ENCODE measurements at regions not wholly inside any gene's neighbourhood (a gene's known extent, or its start where the extent isn't known, plus 50 kb on each side); places are given as distances from the start of the nearest gene placed in this dataset.
A peak's percentile ranks its signal among the peaks of the same experiment; 100 is the strongest.

GRCh38 chr21:22925032-22925431 is 1926.8 kb downstream of the NCAM2 start:
- no CpG with 5 or more reads among the region's 1 CpG for WGBS (ENCODE audit: insufficient coverage)
- Histone ChIP-seq H3K27ac (ENCODE audit: low read length) (no peak overlapping the region), H3K27me3 (ENCODE audit: control insufficient read depth, insufficient read depth, low read length) (no peaks in the 10 kb centered on the region), H3K36me3 (ENCODE audit: control insufficient read depth, insufficient read depth, low read length) (no peaks in the 10 kb centered on the region), H3K4me1 (ENCODE audit: control insufficient read depth, insufficient read depth, low read length) (no peaks in the 10 kb centered on the region), H3K9me3 (replicated peaks; ENCODE audit: control insufficient read depth, low read depth, low read length) (no peaks in the 10 kb centered on the region), H3K4me3 (ENCODE audit: low read length) (no peak overlapping the region)
- DNase-seq: no peak

- no peak overlapping the region for H3K27ac ChIP-seq (ENCODE audit: low read length)
- H3K36me3 ChIP-seq (ENCODE audit: control insufficient read depth, insufficient read depth, low read length): no peaks in the 10 kb centered on the region
- no peaks in the 10 kb centered on the region for H3K4me1 ChIP-seq (ENCODE audit: control insufficient read depth, insufficient read depth, low read length)
- no peaks in the 10 kb centered on the region for H3K9me3 ChIP-seq (replicated peaks; ENCODE audit: control insufficient read depth, low read depth, low read length)
- H3K4me3 ChIP-seq (ENCODE audit: low read length): no peak overlapping the region
- DNase-seq: no peak
- WGBS (ENCODE audit: insufficient coverage): no CpG with 5 or more reads among the region's 2 CpGs
- H3K27me3 ChIP-seq (ENCODE audit: control insufficient read depth, insufficient read depth, low read length): no peaks in the 10 kb centered on the region
Measured at GRCh38 chr21:22927469-22927868, 1929.3 kb downstream of the NCAM2 start.

GRCh38 chr21:22941779-22942490 is 1943.7 kb downstream of the NCAM2 start:
- Histone ChIP-seq H3K27me3 (ENCODE audit: control insufficient read depth, insufficient read depth, low read length) (no peaks in the 10 kb centered on the region), H3K4me1 (ENCODE audit: control insufficient read depth, insufficient read depth, low read length) (no peaks in the 10 kb centered on the region), H3K4me3 (ENCODE audit: low read length) (no peak overlapping the region), H3K9me3 (replicated peaks; ENCODE audit: control insufficient read depth, low read depth, low read length) (no peaks in the 10 kb centered on the region), H3K36me3 (ENCODE audit: control insufficient read depth, insufficient read depth, low read length) (no peaks in the 10 kb centered on the region), H3K27ac (ENCODE audit: low read length) (no peak overlapping the region)
- no CpG with 5 or more reads among the region's 4 CpGs for WGBS (ENCODE audit: insufficient coverage)
- DNase-seq: no peak

- Histone ChIP-seq H3K9me3 (replicated peaks; ENCODE audit: control insufficient read depth, low read depth, low read length) (no peaks in the 10 kb centered on the region), H3K4me3 (ENCODE audit: low read length) (no peak overlapping the region), H3K4me1 (ENCODE audit: control insufficient read depth, insufficient read depth, low read length) (no peaks in the 10 kb centered on the region), H3K36me3 (ENCODE audit: control insufficient read depth, insufficient read depth, low read length) (no peaks in the 10 kb centered on the region), H3K27ac (ENCODE audit: low read length) (no peak overlapping the region), H3K27me3 (ENCODE audit: control insufficient read depth, insufficient read depth, low read length) (no peaks in the 10 kb centered on the region)
- DNase-seq: no peak
Measured at GRCh38 chr21:22955559-22955958, 1957.3 kb downstream of the NCAM2 start.

GRCh38 chr21:22961258-22961657 is 1963.0 kb downstream of the NCAM2 start:
- H3K4me1 ChIP-seq (ENCODE audit: control insufficient read depth, insufficient read depth, low read length): peaks cover 3% of the 10 kb centered on the region
- H3K27ac ChIP-seq (ENCODE audit: low read length): no peak overlapping the region
- DNase-seq: peak; percentile 82
- no peak overlapping the region for H3K4me3 ChIP-seq (ENCODE audit: low read length)
- H3K36me3 ChIP-seq (ENCODE audit: control insufficient read depth, insufficient read depth, low read length): no peaks in the 10 kb centered on the region
- no peaks in the 10 kb centered on the region for H3K27me3 ChIP-seq (ENCODE audit: control insufficient read depth, insufficient read depth, low read length)
- 83% methylated on average over 2 of the region's 5 CpGs for WGBS (ENCODE audit: insufficient coverage)
- no peaks in the 10 kb centered on the region for H3K9me3 ChIP-seq (replicated peaks; ENCODE audit: control insufficient read depth, low read depth, low read length)

GRCh38 chr21:22965455-22966135 is 1967.4 kb downstream of the NCAM2 start:
- Histone ChIP-seq H3K4me1 (ENCODE audit: control insufficient read depth, insufficient read depth, low read length) (peaks cover 3% of the 10 kb centered on the region), H3K9me3 (replicated peaks; ENCODE audit: control insufficient read depth, low read depth, low read length) (no peaks in the 10 kb centered on the region), H3K4me3 (ENCODE audit: low read length) (no peak overlapping the region), H3K27me3 (ENCODE audit: control insufficient read depth, insufficient read depth, low read length) (no peaks in the 10 kb centered on the region), H3K36me3 (ENCODE audit: control insufficient read depth, insufficient read depth, low read length) (no peaks in the 10 kb centered on the region), H3K27ac (ENCODE audit: low read length) (no peak overlapping the region)
- DNase-seq: peak; percentile 8
- 79% methylated on average over 2 of the region's 3 CpGs for WGBS (ENCODE audit: insufficient coverage)

- no peaks in the 10 kb centered on the region for H3K27me3 ChIP-seq (ENCODE audit: control insufficient read depth, insufficient read depth, low read length)
- H3K4me1 ChIP-seq (ENCODE audit: control insufficient read depth, insufficient read depth, low read length): no peaks in the 10 kb centered on the region
- no peak for DNase-seq
- no peaks in the 10 kb centered on the region for H3K9me3 ChIP-seq (replicated peaks; ENCODE audit: control insufficient read depth, low read depth, low read length)
- H3K27ac ChIP-seq (ENCODE audit: low read length): no peak overlapping the region
- H3K4me3 ChIP-seq (ENCODE audit: low read length): no peak overlapping the region
- no peaks in the 10 kb centered on the region for H3K36me3 ChIP-seq (ENCODE audit: control insufficient read depth, insufficient read depth, low read length)
- WGBS (ENCODE audit: insufficient coverage): 79% methylated on average over 3 of the region's 4 CpGs
Measured at GRCh38 chr21:22981819-22982218, 1983.6 kb downstream of the NCAM2 start.

- H3K27ac ChIP-seq (ENCODE audit: low read length): no peak overlapping the region
- H3K4me1 ChIP-seq (ENCODE audit: control insufficient read depth, insufficient read depth, low read length): no peaks in the 10 kb centered on the region
- H3K4me3 ChIP-seq (ENCODE audit: low read length): no peak overlapping the region
- WGBS (ENCODE audit: insufficient coverage): no CpG with 5 or more reads among the region's 4 CpGs
- H3K9me3 ChIP-seq (replicated peaks; ENCODE audit: control insufficient read depth, low read depth, low read length): no peaks in the 10 kb centered on the region
- H3K27me3 ChIP-seq (ENCODE audit: control insufficient read depth, insufficient read depth, low read length): no peaks in the 10 kb centered on the region
- no peaks in the 10 kb centered on the region for H3K36me3 ChIP-seq (ENCODE audit: control insufficient read depth, insufficient read depth, low read length)
- no peak for DNase-seq
Measured at GRCh38 chr21:22993144-22993543, 1994.9 kb downstream of the NCAM2 start.

- no peak overlapping the region for H3K27ac ChIP-seq (ENCODE audit: low read length)
- DNase-seq: no peak
- H3K36me3 ChIP-seq (ENCODE audit: control insufficient read depth, insufficient read depth, low read length): no peaks in the 10 kb centered on the region
- H3K27me3 ChIP-seq (ENCODE audit: control insufficient read depth, insufficient read depth, low read length): no peaks in the 10 kb centered on the region
- WGBS (ENCODE audit: insufficient coverage): 84% methylated on average over 12 of the region's 14 CpGs
- H3K9me3 ChIP-seq (replicated peaks; ENCODE audit: control insufficient read depth, low read depth, low read length): no peaks in the 10 kb centered on the region
- no peaks in the 10 kb centered on the region for H3K4me1 ChIP-seq (ENCODE audit: control insufficient read depth, insufficient read depth, low read length)
- no peak overlapping the region for H3K4me3 ChIP-seq (ENCODE audit: low read length)
Measured at GRCh38 chr21:22993822-22994574, 1995.8 kb downstream of the NCAM2 start.

- no peaks in the 10 kb centered on the region for H3K27me3 ChIP-seq (ENCODE audit: control insufficient read depth, insufficient read depth, low read length)
- no peak overlapping the region for H3K4me3 ChIP-seq (ENCODE audit: low read length)
- no CpG with 5 or more reads among the region's 5 CpGs for WGBS (ENCODE audit: insufficient coverage)
- no peak overlapping the region for H3K27ac ChIP-seq (ENCODE audit: low read length)
- H3K9me3 ChIP-seq (replicated peaks; ENCODE audit: control insufficient read depth, low read depth, low read length): no peaks in the 10 kb centered on the region
- H3K36me3 ChIP-seq (ENCODE audit: control insufficient read depth, insufficient read depth, low read length): no peaks in the 10 kb centered on the region
- DNase-seq: no peak
- no peaks in the 10 kb centered on the region for H3K4me1 ChIP-seq (ENCODE audit: control insufficient read depth, insufficient read depth, low read length)
Measured at GRCh38 chr21:23003951-23004350, 2005.7 kb downstream of the NCAM2 start.

Measured in muscle of leg (tissue), 3 donors.